Adrenal gland (tissue), 5 donors: ENCODE measurements at regions not wholly inside any gene's neighbourhood (a gene's known extent, or its start where the extent isn't known, plus 50 kb on each side); places are given as distances from the start of the nearest gene placed in this dataset.

Experiments used
- POLR2A ChIP-seq, 2 donors: fragments of 450-650 bp; IDR thresholded peaks; one replicate each; pipeline ENCODE4 v1.6.1; 2017; ENCODE audit warnings: antibody characterized with exemption in 2 of 2, mild to moderate bottlenecking in 2 of 2, moderate library complexity in 1 of 2
- TF ChIP-seq, protein P1 (sequence below), 6 experiments: fragments of 450-650 bp in 4 of 6; fragments of 200-600 bp in 2 of 6; sonication (generic) in 1 of 6; IDR thresholded peaks; 1 replicate in 5 of 6; 2 replicates in 1 of 6; pipeline versions ENCODE4 v1.5.1 to v1.8.0; 2016 to 2021; ENCODE audit warnings: antibody characterized with exemption in 6 of 6, mild to moderate bottlenecking in 2 of 6, moderate library complexity in 1 of 6
- donor health status: DM: no; HTN: no; CAD: no.

DNA sequence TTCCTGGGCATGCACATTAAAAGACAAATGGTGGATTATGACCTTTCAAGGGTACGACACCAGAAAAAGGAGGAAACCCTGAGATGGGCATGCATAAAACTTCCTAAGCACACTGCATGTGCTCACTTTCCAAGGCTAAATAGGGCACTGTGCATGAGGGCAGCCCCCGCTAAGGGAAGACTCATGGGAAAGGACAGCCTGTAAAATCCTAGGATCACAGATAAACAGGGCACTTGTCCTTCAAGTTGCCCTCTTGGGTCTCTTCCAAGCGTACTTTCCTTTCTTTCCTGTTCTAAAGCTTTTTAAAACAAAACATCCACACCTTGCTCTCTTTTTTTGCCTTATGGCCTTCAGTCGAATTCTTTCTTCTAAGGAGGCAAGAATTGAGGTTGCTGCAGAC, 106.5 kb upstream of the SYNCRIP start:
- TF ChIP-seq, protein P1, sequence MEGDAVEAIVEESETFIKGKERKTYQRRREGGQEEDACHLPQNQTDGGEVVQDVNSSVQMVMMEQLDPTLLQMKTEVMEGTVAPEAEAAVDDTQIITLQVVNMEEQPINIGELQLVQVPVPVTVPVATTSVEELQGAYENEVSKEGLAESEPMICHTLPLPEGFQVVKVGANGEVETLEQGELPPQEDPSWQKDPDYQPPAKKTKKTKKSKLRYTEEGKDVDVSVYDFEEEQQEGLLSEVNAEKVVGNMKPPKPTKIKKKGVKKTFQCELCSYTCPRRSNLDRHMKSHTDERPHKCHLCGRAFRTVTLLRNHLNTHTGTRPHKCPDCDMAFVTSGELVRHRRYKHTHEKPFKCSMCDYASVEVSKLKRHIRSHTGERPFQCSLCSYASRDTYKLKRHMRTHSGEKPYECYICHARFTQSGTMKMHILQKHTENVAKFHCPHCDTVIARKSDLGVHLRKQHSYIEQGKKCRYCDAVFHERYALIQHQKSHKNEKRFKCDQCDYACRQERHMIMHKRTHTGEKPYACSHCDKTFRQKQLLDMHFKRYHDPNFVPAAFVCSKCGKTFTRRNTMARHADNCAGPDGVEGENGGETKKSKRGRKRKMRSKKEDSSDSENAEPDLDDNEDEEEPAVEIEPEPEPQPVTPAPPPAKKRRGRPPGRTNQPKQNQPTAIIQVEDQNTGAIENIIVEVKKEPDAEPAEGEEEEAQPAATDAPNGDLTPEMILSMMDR (IDR thresholded peaks at IDR 0.05) = no peak
- no peak for TF ChIP-seq POLR2A (IDR thresholded peaks at IDR 0.05)
